ENCODE measurements at regions not wholly inside any gene's neighbourhood (a gene's known extent, or its start where the extent isn't known, plus 50 kb on each side); places are given as distances from the start of the nearest gene placed in this dataset.

- Mint-ChIP-seq H3K9me3 (no peaks in the 10 kb centered on the region), H3K4me3 (no peak overlapping the region), H3K36me3 (no peaks in the 10 kb centered on the region), H3K27ac (no peak overlapping the region), H3K27me3 (peaks cover 6 to 15% of the 10 kb centered on the region in 2 donors), H3K4me1 (no peaks in the 10 kb centered on the region)
- no peak for ATAC-seq (replicated peaks in 1 of 4)
- POLR2A ChIA-PET = no interaction called here
- Histone ChIP-seq H3K4me1 (ENCODE audit: control insufficient read depth in 1 of 2, extremely low read depth in 1 of 2, insufficient read depth in 2 of 2, low read length in 2 of 2) (no peaks in the 10 kb centered on the region), H3K4me3 (ENCODE audit: control insufficient read depth in 1 of 2, extremely low read depth in 1 of 2, low read length in 1 of 2) (no peak overlapping the region), H3K27me3 (replicated peaks in 1 of 2; ENCODE audit: control insufficient read depth in 2 of 2, extremely low read depth in 1 of 2, insufficient read depth in 2 of 2, low read length in 1 of 2) (no peaks in the 10 kb centered on the region), H3K27ac (ENCODE audit: low read length) (no peak overlapping the region), H3K9me3 (no peaks in the 10 kb centered on the region), H3K36me3 (ENCODE audit: control insufficient read depth in 2 of 2, extremely low read depth in 1 of 2, insufficient read depth in 1 of 2, low read length in 1 of 2) (no peaks in the 10 kb centered on the region)
- 85% methylated on average over 5 of the region's 7 CpGs for WGBS (ENCODE audit: insufficient coverage)
- CTCF ChIA-PET = no interaction called here
- no peak for DNase-seq
Observed at GRCh38 chr6:15864038-15864707, 201.3 kb upstream of the DTNBP1 start.

GRCh38 chr6:15862810-15863209 is 200.0 kb upstream of the DTNBP1 start:
- H3K9me3 ChIP-seq = no peaks in the 10 kb centered on the region
- CTCF ChIA-PET = no interaction called here
- ATAC-seq (replicated peaks in 1 of 4) = no peak
- no peak for DNase-seq
- H3K36me3 ChIP-seq (ENCODE audit: control insufficient read depth in 2 of 2, extremely low read depth in 1 of 2, insufficient read depth in 1 of 2, low read length in 1 of 2) = no peaks in the 10 kb centered on the region
- no peak overlapping the region for H3K27ac Mint-ChIP-seq
- no peaks in the 10 kb centered on the region for H3K4me1 Mint-ChIP-seq
- no peaks in the 10 kb centered on the region for H3K9me3 Mint-ChIP-seq
- H3K4me3 Mint-ChIP-seq = no peak overlapping the region
- peaks cover 6 to 9% of the 10 kb centered on the region in 2 donors for H3K27me3 Mint-ChIP-seq
- POLR2A ChIA-PET = no interaction called here
- H3K36me3 Mint-ChIP-seq = no peaks in the 10 kb centered on the region
- H3K4me3 ChIP-seq (ENCODE audit: control insufficient read depth in 1 of 2, extremely low read depth in 1 of 2, low read length in 1 of 2) = no peak overlapping the region
- H3K4me1 ChIP-seq (ENCODE audit: control insufficient read depth in 1 of 2, extremely low read depth in 1 of 2, insufficient read depth in 2 of 2, low read length in 2 of 2) = no peaks in the 10 kb centered on the region
- no peaks in the 10 kb centered on the region for H3K27me3 ChIP-seq (replicated peaks in 1 of 2; ENCODE audit: control insufficient read depth in 2 of 2, extremely low read depth in 1 of 2, insufficient read depth in 2 of 2, low read length in 1 of 2)
- no peak overlapping the region for H3K27ac ChIP-seq (ENCODE audit: low read length)
- no CpG with 5 or more reads among the region's 1 CpG for WGBS (ENCODE audit: insufficient coverage)

GRCh38 chr6:15861486-15861885 is 198.7 kb upstream of the DTNBP1 start:
- Histone ChIP-seq H3K4me3 (ENCODE audit: control insufficient read depth in 1 of 2, extremely low read depth in 1 of 2, low read length in 1 of 2) (no peak overlapping the region), H3K27ac (ENCODE audit: low read length) (no peak overlapping the region), H3K4me1 (ENCODE audit: control insufficient read depth in 1 of 2, extremely low read depth in 1 of 2, insufficient read depth in 2 of 2, low read length in 2 of 2) (no peaks in the 10 kb centered on the region), H3K36me3 (ENCODE audit: control insufficient read depth in 2 of 2, extremely low read depth in 1 of 2, insufficient read depth in 1 of 2, low read length in 1 of 2) (no peaks in the 10 kb centered on the region), H3K9me3 (no peaks in the 10 kb centered on the region), H3K27me3 (replicated peaks in 1 of 2; ENCODE audit: control insufficient read depth in 2 of 2, extremely low read depth in 1 of 2, insufficient read depth in 2 of 2, low read length in 1 of 2) (no peaks in the 10 kb centered on the region)
- Mint-ChIP-seq H3K4me1 (no peaks in the 10 kb centered on the region), H3K36me3 (no peaks in the 10 kb centered on the region), H3K9me3 (no peaks in the 10 kb centered on the region), H3K4me3 (no peak overlapping the region), H3K27me3 (peaks cover 6 to 9% of the 10 kb centered on the region in 2 donors), H3K27ac (no peak overlapping the region)
- ATAC-seq (replicated peaks in 1 of 4) (no peak), DNase-seq (no peak)
- WGBS (ENCODE audit: insufficient coverage) = no CpG with 5 or more reads among the region's 3 CpGs
- ChIA-PET CTCF (no interaction called here), POLR2A (no interaction called here)

- 67% methylated on average over 2 of the region's 7 CpGs for WGBS (ENCODE audit: insufficient coverage)
- Mint-ChIP-seq H3K36me3 (no peaks in the 10 kb centered on the region), H3K4me3 (no peak overlapping the region), H3K27ac (no peak overlapping the region), H3K27me3 (peaks cover 0 to 5% of the 10 kb centered on the region in 2 donors), H3K9me3 (peaks cover 0 to 3% (median 0%) of the 10 kb centered on the region in 3 donors), H3K4me1 (no peaks in the 10 kb centered on the region)
- no peaks in the 10 kb centered on the region for H3K36me3 ChIP-seq (ENCODE audit: control insufficient read depth in 2 of 2, extremely low read depth in 1 of 2, insufficient read depth in 1 of 2, low read length in 1 of 2)
- DNase-seq = no peak
- no peaks in the 10 kb centered on the region for H3K9me3 ChIP-seq
- no peak for ATAC-seq (replicated peaks in 1 of 4)
- ChIA-PET CTCF (no interaction called here), POLR2A (no interaction called here)
- H3K4me3 ChIP-seq (ENCODE audit: control insufficient read depth in 1 of 2, extremely low read depth in 1 of 2, low read length in 1 of 2) = no peak overlapping the region
- H3K27me3 ChIP-seq (replicated peaks in 1 of 2; ENCODE audit: control insufficient read depth in 2 of 2, extremely low read depth in 1 of 2, insufficient read depth in 2 of 2, low read length in 1 of 2) = peaks cover 0 to 4% of the 10 kb centered on the region in 2 experiments
- no peaks in the 10 kb centered on the region for H3K4me1 ChIP-seq (ENCODE audit: control insufficient read depth in 1 of 2, extremely low read depth in 1 of 2, insufficient read depth in 2 of 2, low read length in 2 of 2)
- H3K27ac ChIP-seq (ENCODE audit: low read length) = no peak overlapping the region
Observed at GRCh38 chr6:15854826-15855710, 192.2 kb upstream of the DTNBP1 start.

- Histone ChIP-seq H3K27me3 (replicated peaks in 1 of 2; ENCODE audit: control insufficient read depth in 2 of 2, extremely low read depth in 1 of 2, insufficient read depth in 2 of 2, low read length in 1 of 2) (peaks cover 0 to 4% of the 10 kb centered on the region in 2 experiments), H3K27ac (ENCODE audit: low read length) (no peak overlapping the region), H3K9me3 (no peaks in the 10 kb centered on the region), H3K4me1 (ENCODE audit: control insufficient read depth in 1 of 2, extremely low read depth in 1 of 2, insufficient read depth in 2 of 2, low read length in 2 of 2) (no peaks in the 10 kb centered on the region), H3K4me3 (ENCODE audit: control insufficient read depth in 1 of 2, extremely low read depth in 1 of 2, low read length in 1 of 2) (no peak overlapping the region), H3K36me3 (ENCODE audit: control insufficient read depth in 2 of 2, extremely low read depth in 1 of 2, insufficient read depth in 1 of 2, low read length in 1 of 2) (no peaks in the 10 kb centered on the region)
- H3K4me1 Mint-ChIP-seq = no peaks in the 10 kb centered on the region
- DNase-seq (no peak), ATAC-seq (replicated peaks in 1 of 4) (no peak)
- ChIA-PET POLR2A (no interaction called here), CTCF (no interaction called here)
- H3K27me3 Mint-ChIP-seq = peaks cover 0 to 3% of the 10 kb centered on the region in 2 donors
- H3K27ac Mint-ChIP-seq = no peak overlapping the region
- H3K4me3 Mint-ChIP-seq = no peak overlapping the region
- no CpG with 5 or more reads among the region's 1 CpG for WGBS (ENCODE audit: insufficient coverage)
- H3K9me3 Mint-ChIP-seq = peaks cover 0 to 3% (median 0%) of the 10 kb centered on the region in 3 donors
- H3K36me3 Mint-ChIP-seq = no peaks in the 10 kb centered on the region
Observed at GRCh38 chr6:15854378-15854777, 191.6 kb upstream of the DTNBP1 start.

- H3K36me3 Mint-ChIP-seq = no peaks in the 10 kb centered on the region
- POLR2A ChIA-PET = no interaction called here
- H3K4me1 Mint-ChIP-seq = no peaks in the 10 kb centered on the region
- WGBS (ENCODE audit: insufficient coverage) = 100% methylated on average over 1 of the region's 1 CpG
- H3K27me3 ChIP-seq (replicated peaks in 1 of 2; ENCODE audit: control insufficient read depth in 2 of 2, extremely low read depth in 1 of 2, insufficient read depth in 2 of 2, low read length in 1 of 2) = peaks cover 0 to 4% of the 10 kb centered on the region in 2 experiments
- H3K27me3 Mint-ChIP-seq = peaks cover 0 to 3% of the 10 kb centered on the region in 2 donors
- H3K36me3 ChIP-seq (ENCODE audit: control insufficient read depth in 2 of 2, extremely low read depth in 1 of 2, insufficient read depth in 1 of 2, low read length in 1 of 2) = no peaks in the 10 kb centered on the region
- no peak overlapping the region for H3K4me3 ChIP-seq (ENCODE audit: control insufficient read depth in 1 of 2, extremely low read depth in 1 of 2, low read length in 1 of 2)
- ATAC-seq (replicated peaks in 1 of 4) = no peak
- CTCF ChIA-PET = no interaction called here
- no peaks in the 10 kb centered on the region for H3K4me1 ChIP-seq (ENCODE audit: control insufficient read depth in 1 of 2, extremely low read depth in 1 of 2, insufficient read depth in 2 of 2, low read length in 2 of 2)
- H3K9me3 Mint-ChIP-seq = peaks cover 0 to 3% (median 0%) of the 10 kb centered on the region in 3 donors
- DNase-seq = no peak
- H3K27ac Mint-ChIP-seq = no peak overlapping the region
- H3K4me3 Mint-ChIP-seq = no peak overlapping the region
- H3K9me3 ChIP-seq = no peaks in the 10 kb centered on the region
- H3K27ac ChIP-seq (ENCODE audit: low read length) = no peak overlapping the region
Observed at GRCh38 chr6:15853259-15853658, 190.4 kb upstream of the DTNBP1 start.
